IMR-90 (cell line): ENCODE measurements at regions not wholly inside any gene's neighbourhood (a gene's known extent, or its start where the extent isn't known, plus 50 kb on each side); places are given as distances from the start of the nearest gene placed in this dataset.

Experiments used
- ATAC-seq: fragments of 200-7000 bp; cut with Tn5 transposase; 2 replicates; pipeline ENCODE4 v1.9.1; 2020; ENCODE audit warnings: low read depth, mild to moderate bottlenecking, moderate library complexity
- BruUV-seq: library from RNA; stranded (reverse); fragments of 400-500 nt; replicated peaks from 2 replicates; lab custom pipeline; 2021; lab: Mats Ljungman, UMichigan
- CTCF ChIA-PET: fragments of 300-600 bp; formaldehyde crosslinking; extraction: SDS; loops from one replicate; lab custom pipeline; 2021; ENCODE audit warnings: antibody characterized with exemption; lab: Yijun Ruan, JAX
- POLR2A ChIA-PET: fragments of 300-600 bp; sonication (Branson Sonifier 250); formaldehyde crosslinking; loops from one replicate; lab custom pipeline; 2022; ENCODE audit warnings: antibody characterized with exemption; ENCODE audit not compliant: unreplicated experiment; lab: Charles Lee
- DNase-seq: peaks from one replicate; pipeline ENCODE4 v3.0.0; 2013
- H2AFZ ChIP-seq: replicated peaks from 2 replicates; pipeline ENCODE3; 2013; ENCODE audit warnings: low read length, mild to moderate bottlenecking; ENCODE audit not compliant: poor library complexity
- H2AK5ac ChIP-seq: 2 replicates; pipeline ENCODE4 v1.6.1; 2013; ENCODE audit warnings: low read depth, low read length, inconsistent platforms
- H2AK9ac ChIP-seq: replicated peaks from 2 replicates; pipeline ENCODE3; 2013; ENCODE audit warnings: mild to moderate bottlenecking, low read depth, low read length, moderate library complexity; ENCODE audit not compliant: poor library complexity
- H2BK120ac ChIP-seq: 2 replicates; pipeline ENCODE4 v1.6.1; 2013; ENCODE audit warnings: low read depth, low read length, inconsistent platforms
- H2BK15ac ChIP-seq: 3 replicates; pipeline ENCODE4 v1.6.1; 2013; ENCODE audit warnings: low read depth, low read length, inconsistent platforms
- H2BK20ac ChIP-seq: 2 replicates; pipeline ENCODE4 v1.6.1; 2013; ENCODE audit warnings: low read depth, mild to moderate bottlenecking, inconsistent platforms, low read length, moderate library complexity
- H2BK5ac ChIP-seq: 2 replicates; pipeline ENCODE4 v1.6.1; 2013; ENCODE audit warnings: mild to moderate bottlenecking, low read depth, low read length, inconsistent platforms; ENCODE audit not compliant: poor library complexity, severe bottlenecking
- H3K14ac ChIP-seq: replicated peaks from 2 replicates; pipeline ENCODE4 v1.6.1; 2013; ENCODE audit warnings: low read depth, low read length, inconsistent platforms
- H3K18ac ChIP-seq: 2 replicates; pipeline ENCODE4 v1.6.1; 2013; ENCODE audit warnings: low read depth, low read length, control low read depth
- H3K23ac ChIP-seq: 2 replicates; pipeline ENCODE4 v1.6.1; 2013; ENCODE audit warnings: low read depth, low read length, inconsistent platforms
- H3K27ac ChIP-seq: 2 replicates; pipeline ENCODE4 v1.5.1; 2013; ENCODE audit warnings: mild to moderate bottlenecking, control low read depth, low read length; ENCODE audit not compliant: insufficient read depth
- H3K27me3 ChIP-seq: 2 replicates; pipeline ENCODE4 v1.6.1; 2013; ENCODE audit warnings: low read length; ENCODE audit not compliant: control insufficient read depth, insufficient read depth
- H3K36me3 ChIP-seq: 2 replicates; pipeline ENCODE4 v1.6.1; 2013; ENCODE audit warnings: low read length, mixed read lengths; ENCODE audit not compliant: control insufficient read depth, insufficient read depth
- H3K4ac ChIP-seq: 2 replicates; pipeline ENCODE4 v1.6.1; 2013; ENCODE audit warnings: low read depth, low read length, inconsistent platforms
- H3K4me1 ChIP-seq: 2 replicates; pipeline ENCODE4 v1.6.1; 2013; ENCODE audit warnings: low read length, mixed read lengths; ENCODE audit not compliant: control insufficient read depth, insufficient read depth
- H3K4me2 ChIP-seq: 2 replicates; pipeline ENCODE4 v1.6.1; 2013; ENCODE audit warnings: low read depth, mild to moderate bottlenecking, control low read depth, low read length, moderate library complexity
- H3K4me3 ChIP-seq: 2 replicates; pipeline ENCODE4 v1.5.1; 2013; ENCODE audit warnings: low read depth, mild to moderate bottlenecking, control low read depth, low read length, moderate library complexity; ENCODE audit not compliant: insufficient read depth
- H3K56ac ChIP-seq: 2 replicates; pipeline ENCODE4 v1.6.1; 2013; ENCODE audit warnings: low read length, inconsistent platforms; ENCODE audit not compliant: insufficient read depth; ENCODE audit errors: extremely low read depth
- H3K79me1 ChIP-seq, 2 experiments: 2 replicates each; pipeline ENCODE4 v1.6.1; 2013; ENCODE audit warnings: low read length in 2 of 2, inconsistent platforms in 1 of 2, low read depth in 1 of 2
- H3K9ac ChIP-seq: 2 replicates; pipeline ENCODE4 v1.6.1; 2013; ENCODE audit warnings: low read depth, low read length, control low read depth
- H3K9me1 ChIP-seq: 2 replicates; pipeline ENCODE4 v1.6.1; 2013; ENCODE audit warnings: low read length, inconsistent platforms; ENCODE audit not compliant: insufficient read depth
- H3K9me3 ChIP-seq: 2 replicates; pipeline ENCODE4 v1.6.1; 2013; ENCODE audit warnings: low read length; ENCODE audit not compliant: control insufficient read depth, insufficient read depth
- H4K20me1 ChIP-seq: 2 replicates; pipeline ENCODE4 v1.6.1; 2013; ENCODE audit warnings: low read length, inconsistent platforms; ENCODE audit not compliant: insufficient read depth
- H4K5ac ChIP-seq: 2 replicates; pipeline ENCODE4 v1.6.1; 2013; ENCODE audit warnings: mild to moderate bottlenecking, low read depth, low read length, control low read depth
- H4K8ac ChIP-seq, 2 experiments: 2 replicates each; pipeline ENCODE4 v1.6.1; 2013; ENCODE audit warnings: low read depth in 2 of 2, low read length in 2 of 2, control low read depth in 1 of 2, inconsistent platforms in 1 of 2
- H4K91ac ChIP-seq: 2 replicates; pipeline ENCODE4 v1.6.1; 2013; ENCODE audit warnings: low read depth, low read length, inconsistent platforms; ENCODE audit not compliant: insufficient read depth
- BHLHE40 ChIP-seq: fragments of 150-350 bp; IDR thresholded peaks from 2 replicates; pipeline ENCODE4 v1.6.1; 2016; ENCODE audit warnings: mild to moderate bottlenecking, low read depth, low read length
- CEBPB ChIP-seq: IDR thresholded peaks from 2 replicates; pipeline ENCODE4 v1.6.1; 2012; ENCODE audit warnings: low read depth, low read length, improper control_type of control experiment
- CTCF ChIP-seq: conservative IDR thresholded peaks from 2 replicates; pipeline ENCODE4 v1.5.1; 2012; ENCODE audit warnings: mild to moderate bottlenecking, low read depth, low read length, improper control_type of control experiment
- ELK1 ChIP-seq: fragments of 150-350 bp; IDR thresholded peaks from 2 replicates; pipeline ENCODE4 v1.6.1; 2016; ENCODE audit warnings: low read depth, mild to moderate bottlenecking, low read length, moderate library complexity, borderline replicate concordance
- FOS ChIP-seq: fragments of 150-350 bp; IDR thresholded peaks from 2 replicates; pipeline ENCODE4 v1.6.1; 2016; ENCODE audit warnings: low read depth, low read length
- MAFK ChIP-seq: IDR thresholded peaks from 2 replicates; pipeline ENCODE4 v1.6.1; 2012; ENCODE audit warnings: low read depth, low read length, improper control_type of control experiment
- NFE2L2 ChIP-seq: fragments of 150-350 bp; IDR thresholded peaks from 2 replicates; pipeline ENCODE4 v1.6.1; 2016; ENCODE audit warnings: low read depth, mild to moderate bottlenecking, low read length
- RCOR1 ChIP-seq: IDR thresholded peaks from 2 replicates; pipeline ENCODE4 v1.6.1; 2012; ENCODE audit warnings: mild to moderate bottlenecking, low read length, improper control_type of control experiment; ENCODE audit not compliant: insufficient replicate concordance
- SMC3 ChIP-seq: fragments of 150-350 bp; IDR thresholded peaks from 2 replicates; pipeline ENCODE4 v1.6.1; 2016; ENCODE audit warnings: low read depth, mild to moderate bottlenecking, antibody characterized with exemption, low read length, moderate library complexity
- USF2 ChIP-seq: fragments of 150-350 bp; IDR thresholded peaks from 2 replicates; pipeline ENCODE4 v1.6.1; 2017; ENCODE audit warnings: mild to moderate bottlenecking, antibody characterized with exemption, low read length, low read depth
- dilution Hi-C: fragments of 300-500 bp; cut with HindIII; formaldehyde crosslinking; loops from one replicate; pipeline ENCODE4 v1.14.3; 2018; ENCODE audit warnings: low sequenced_read_pairs; ENCODE audit not compliant: unreplicated experiment
- in situ Hi-C: fragments of 300-500 bp; cut with MboI; formaldehyde crosslinking; loops from 3 replicates; pipeline ENCODE4 v1.14.3; 2019; ENCODE audit warnings: low sequenced_read_pairs, inconsistent platforms, mixed read lengths
- intact Hi-C: fragments of 100-400 bp; cut with micrococcal nuclease; formaldehyde crosslinking; loops from 2 replicates; pipeline ENCODE4 v1.10.0; 2022

GRCh38 chr4:78703079-78703478 lies 73.1 kb upstream of the BMP2K start:
- BruUV-seq: no TSS peak
- dilution Hi-C loops (no loop called here), intact Hi-C loops (no loop called here), in situ Hi-C loops (no loop called here)
- Histone ChIP-seq H2BK15ac (no peak overlapping the region), H3K14ac (no peak overlapping the region), H3K4me2 (no peak overlapping the region), H3K79me1 (no peaks in the 10 kb centered on the region), H3K9me3 (peaks cover 7% of the 10 kb centered on the region), H3K4ac (no peak overlapping the region), H3K56ac (no peak overlapping the region), H3K36me3 (no peaks in the 10 kb centered on the region), H2AK5ac (no peak overlapping the region), H4K91ac (no peak overlapping the region), H3K27ac (no peak overlapping the region), H4K20me1 (no peaks in the 10 kb centered on the region), H3K4me3 (no peak overlapping the region), H3K27me3 (no peaks in the 10 kb centered on the region), H3K9ac (no peak overlapping the region), H3K18ac (no peak overlapping the region), H4K5ac (no peak overlapping the region), H3K9me1 (no peaks in the 10 kb centered on the region), H3K23ac (no peak overlapping the region), H3K4me1 (peaks cover 3% of the 10 kb centered on the region; the same call in 1 of the 2 replicates), H2AK9ac (no peak overlapping the region), H4K8ac (no peak overlapping the region), H2BK20ac (no peak overlapping the region), H2AFZ (no peak overlapping the region), H2BK5ac (no peak overlapping the region), H2BK120ac (no peak overlapping the region)
- TF ChIP-seq RCOR1: no peak
- no peak for TF ChIP-seq BHLHE40
- TF ChIP-seq CEBPB: no peak
- no peak for TF ChIP-seq MAFK
- TF ChIP-seq SMC3: no peak
- no peak for TF ChIP-seq CTCF
- TF ChIP-seq FOS: no peak
- TF ChIP-seq USF2: no peak
- TF ChIP-seq NFE2L2: no peak
- no peak for TF ChIP-seq ELK1
- ATAC-seq: no peak
- CTCF ChIA-PET: no interaction called here
- no peak for DNase-seq
- POLR2A ChIA-PET: no interaction called here
